GM12878 (cell line): ENCODE measurements at regions not wholly inside any gene's neighbourhood (a gene's known extent, or its start where the extent isn't known, plus 50 kb on each side); places are given as distances from the start of the nearest gene placed in this dataset.

Source experiments
- ATAC-seq: fragments of 200-7000 bp; cut with Tn5 transposase; 3 replicates; pipeline ENCODE4 v1.9.1; 2020; ENCODE audit warnings: mild to moderate bottlenecking, moderate library complexity
- BruUV-seq: library from RNA; stranded (reverse); fragments of 400-500 nt; replicated peaks from 2 replicates; lab custom pipeline; 2021; lab: Mats Ljungman, UMichigan
- CTCF ChIA-PET: fragments of 300-600 bp; sonication (Branson Sonifier 250); formaldehyde crosslinking; extraction: SDS; loops from one replicate; lab custom pipeline; 2021; ENCODE audit warnings: inconsistent platforms; lab: Yijun Ruan, JAX
- POLR2A ChIA-PET: fragments of 350-600 bp; formaldehyde crosslinking; extraction: SDS; loops from one replicate; lab custom pipeline; 2021; ENCODE audit warnings: inconsistent platforms; lab: Charles Lee
- RAD21 ChIA-PET: fragments of 300-600 bp; sonication (Branson Sonifier 250); formaldehyde crosslinking; loops from one replicate; lab custom pipeline; 2023; ENCODE audit warnings: antibody characterized with exemption; ENCODE audit not compliant: unreplicated experiment; lab: Charles Lee
- SMC1A ChIA-PET: fragments of 300-600 bp; sonication (Branson Sonifier 250); formaldehyde crosslinking; loops from one replicate; lab custom pipeline; 2023; ENCODE audit not compliant: unreplicated experiment, uncharacterized antibody; lab: Charles Lee
- DNase-seq: peaks from one replicate; pipeline ENCODE4 v3.0.0-alpha.2; 2011; ENCODE audit warnings: low read depth, low spot score
- FAIRE-seq: peaks from 3 replicates; lab custom pipeline; 2011; peaks lifted over from hg19 to GRCh38; lab: Jason Lieb, UNC
- H2AFZ ChIP-seq: 2 replicates; pipeline ENCODE4 v1.6.0; 2011; ENCODE audit warnings: low read depth, low read length, control low read depth; ENCODE audit not compliant: control insufficient read depth
- H3K27ac ChIP-seq: 2 replicates; pipeline ENCODE4 v1.5.1; 2011; ENCODE audit warnings: control low read depth; ENCODE audit not compliant: control insufficient read depth, insufficient read depth
- H3K27me3 ChIP-seq, 2 experiments: replicated peaks in 1 of 2; 2 replicates each; pipeline versions ENCODE4 v1.6.0 to v1.6.1; 2011; ENCODE audit warnings: low read length in 1 of 2; ENCODE audit not compliant: control insufficient read depth in 2 of 2, insufficient read depth in 2 of 2
- H3K36me3 ChIP-seq, 2 experiments: 2 replicates each; pipeline ENCODE4 v1.5.1; 2011; ENCODE audit warnings: low read length in 1 of 2; ENCODE audit not compliant: control insufficient read depth in 2 of 2, insufficient read depth in 2 of 2
- H3K4me1 ChIP-seq: 2 replicates; pipeline ENCODE4 v1.6.1; 2011; ENCODE audit warnings: mild to moderate bottlenecking, low read length, moderate library complexity, mixed read lengths; ENCODE audit not compliant: control insufficient read depth, insufficient read depth
- H3K4me2 ChIP-seq: 2 replicates; pipeline ENCODE4 v1.6.0; 2011; ENCODE audit warnings: control low read depth; ENCODE audit not compliant: control insufficient read depth, insufficient read depth
- H3K4me3 ChIP-seq: fragments of 200-600 bp; sonication (generic); 2 replicates; pipeline ENCODE4 v1.5.1; 2016
- H3K79me2 ChIP-seq: 2 replicates; pipeline ENCODE4 v1.6.0; 2011; ENCODE audit warnings: low read length; ENCODE audit not compliant: control insufficient read depth, insufficient read depth
- H3K9ac ChIP-seq: 2 replicates; pipeline ENCODE4 v1.8.0; 2011; ENCODE audit warnings: low read length, control low read depth, mixed read lengths; ENCODE audit not compliant: control insufficient read depth, insufficient read depth
- H3K9me3 ChIP-seq: replicated peaks from 3 replicates; pipeline ENCODE4 v1.5.1; 2011; ENCODE audit warnings: mild to moderate bottlenecking, low read length; ENCODE audit not compliant: control insufficient read depth, insufficient read depth
- H4K20me1 ChIP-seq: 2 replicates; pipeline ENCODE4 v1.6.0; 2011; ENCODE audit not compliant: control insufficient read depth, insufficient read depth
- ASH2L ChIP-seq: fragments of 300-600, 200-600 bp; sonication (generic); IDR thresholded peaks from 2 replicates; pipeline ENCODE4 v1.6.1; 2017; ENCODE audit warnings: low read depth, mild to moderate bottlenecking, borderline replicate concordance
- ATF7 ChIP-seq: fragments of 450-650 bp; IDR thresholded peaks from 2 replicates; pipeline ENCODE4 v1.6.1; 2016; ENCODE audit warnings: low read depth, mild to moderate bottlenecking
- BCL11A ChIP-seq: IDR thresholded peaks from 2 replicates; pipeline ENCODE4 v1.6.1; 2011; ENCODE audit warnings: low read depth, low read length
- CBX3 ChIP-seq: fragments of 200-600 bp; sonication (generic); IDR thresholded peaks from 2 replicates; pipeline ENCODE4 v1.6.1; 2016; ENCODE audit warnings: low read depth, borderline replicate concordance
- CEBPB ChIP-seq, 2 experiments: fragments of 150-350 bp in 1 of 2; IDR thresholded peaks; 2 replicates each; pipeline ENCODE4 v1.6.1; 2012 to 2014; ENCODE audit warnings: low read depth in 2 of 2, low read length in 2 of 2, borderline replicate concordance in 1 of 2, inconsistent platforms in 1 of 2
- CHD2 ChIP-seq: IDR thresholded peaks from 2 replicates; pipeline ENCODE4 v1.6.1; 2011; ENCODE audit warnings: low read depth, low read length, improper control_type of control experiment, borderline replicate concordance
- ESRRA ChIP-seq: IDR thresholded peaks from 2 replicates; pipeline ENCODE4 v1.6.1; 2012; ENCODE audit warnings: mild to moderate bottlenecking, low read length, improper control_type of control experiment
- GATAD2B ChIP-seq: fragments of 450-650 bp; conservative IDR thresholded peaks from 2 replicates; pipeline ENCODE4 v1.6.1; 2017; ENCODE audit warnings: low read depth, mild to moderate bottlenecking, moderate library complexity
- HCFC1 ChIP-seq: fragments of 150-350 bp; IDR thresholded peaks from 2 replicates; pipeline ENCODE4 v1.6.1; 2014; ENCODE audit warnings: low read length
- KAT2A ChIP-seq: conservative IDR thresholded peaks from 2 replicates; pipeline ENCODE4 v1.6.1; 2011; ENCODE audit warnings: low read depth, low read length; ENCODE audit not compliant: control insufficient read depth
- MEF2A ChIP-seq: IDR thresholded peaks from 2 replicates; pipeline ENCODE4 v1.6.1; 2011; ENCODE audit warnings: low read depth, mild to moderate bottlenecking, low read length, moderate library complexity; ENCODE audit not compliant: insufficient read depth
- NR2C1 ChIP-seq: fragments of 450-650 bp; IDR thresholded peaks from 2 replicates; pipeline ENCODE4 v1.6.1; 2017; ENCODE audit warnings: antibody characterized with exemption, mild to moderate bottlenecking, moderate library complexity
- POU2F2 ChIP-seq: IDR thresholded peaks from 3 replicates; pipeline ENCODE4 v1.6.1; 2011; ENCODE audit warnings: low read depth, mild to moderate bottlenecking, low read length, borderline replicate concordance
- RB1 ChIP-seq: fragments of 450-650 bp; formaldehyde crosslinking; IDR thresholded peaks from 2 replicates; pipeline ENCODE4 v1.6.1; 2017; ENCODE audit warnings: mild to moderate bottlenecking, borderline replicate concordance
- SRF ChIP-seq, 2 experiments: IDR thresholded peaks; 2 replicates each; pipeline ENCODE4 v1.6.1; 2011; ENCODE audit warnings: low read depth in 2 of 2, low read length in 2 of 2, mild to moderate bottlenecking in 1 of 2, moderate library complexity in 1 of 2
- TBL1XR1 ChIP-seq: IDR thresholded peaks from 2 replicates; pipeline ENCODE4 v1.6.1; 2012; ENCODE audit warnings: low read depth, low read length, improper control_type of control experiment
- ZNF384 ChIP-seq: IDR thresholded peaks from 2 replicates; pipeline ENCODE4 v1.6.1; 2012; ENCODE audit warnings: low read depth, mild to moderate bottlenecking, low read length, improper control_type of control experiment, borderline replicate concordance
- ZNF622 ChIP-seq: fragments of 450-650 bp; IDR thresholded peaks from 2 replicates; pipeline ENCODE4 v1.6.1; 2017; ENCODE audit warnings: mild to moderate bottlenecking, inconsistent platforms
- WGBS: methylation state at CpG from one replicate; pipeline ENCODE4 v1.1.6; 2016; ENCODE audit warnings: low lambda C conversion rate; ENCODE audit not compliant: insufficient replicate concordance, insufficient coverage; ENCODE audit errors: missing lambda C conversion rate; 5-methylcytosine and 5-hydroxymethylcytosine counted together
- in situ Hi-C: fragments of 300-500 bp; cut with MboI; formaldehyde crosslinking; loops from 9 replicates; pipeline ENCODE4 v1.14.3; 2018; ENCODE audit warnings: mixed read lengths
- intact Hi-C: fragments of 100-400 bp; cut with micrococcal nuclease; formaldehyde crosslinking; loops from one replicate; pipeline ENCODE4 v1.14.2; 2022; ENCODE audit not compliant: unreplicated experiment

GRCh38 chr3:18239674-18240073 is 185.5 kb downstream of the SATB1 start:
- RAD21 ChIA-PET: no interaction called here
- Histone ChIP-seq H3K4me1 (no peaks in the 10 kb centered on the region), H3K9ac (no peak overlapping the region), H3K4me3 (no peak overlapping the region), H3K27ac (no peak overlapping the region), H3K36me3 (no peaks in the 10 kb centered on the region), H3K27me3 (no peaks in the 10 kb centered on the region; a peak in 1 of 4 replicates), H4K20me1 (no peaks in the 10 kb centered on the region), H2AFZ (no peak overlapping the region), H3K4me2 (no peak overlapping the region), H3K9me3 (no peaks in the 10 kb centered on the region), H3K79me2 (no peaks in the 10 kb centered on the region)
- BruUV-seq: no TSS peak
- in situ Hi-C loops (no loop called here), intact Hi-C loops (no loop called here)
- SMC1A ChIA-PET: no interaction called here
- WGBS: 4% methylated on average over 2 of the region's 2 CpGs
- TF ChIP-seq CEBPB (IDR thresholded peaks at IDR 0.05; ENCODE audit: borderline replicate concordance in 1 of 2, low read depth in 2 of 2, low read length in 2 of 2): no peak
- no peak for TF ChIP-seq SRF (IDR thresholded peaks at IDR 0.05; ENCODE audit: low read depth in 2 of 2, low read length in 2 of 2)
- no peak for TF ChIP-seq RB1
- TF ChIP-seq CBX3: no peak
- no peak for TF ChIP-seq CHD2
- TF ChIP-seq ZNF384: no peak
- TF ChIP-seq NR2C1: no peak
- TF ChIP-seq TBL1XR1: no peak
- no peak for TF ChIP-seq HCFC1
- no peak for TF ChIP-seq ATF7
- TF ChIP-seq POU2F2: no peak
- no peak for TF ChIP-seq GATAD2B
- TF ChIP-seq ASH2L: no peak
- no peak for TF ChIP-seq BCL11A
- TF ChIP-seq ZNF622: no peak
- no peak for TF ChIP-seq KAT2A
- TF ChIP-seq ESRRA: no peak
- TF ChIP-seq MEF2A: no peak
- ATAC-seq (peak; percentile 45), DNase-seq (no peak), FAIRE-seq (no peak)
- POLR2A ChIA-PET: no interaction called here
- CTCF ChIA-PET: no interaction called here
